Glutamatergic neuron (in vitro differentiated cells): ENCODE measurements at regions not wholly inside any gene's neighbourhood (a gene's known extent, or its start where the extent isn't known, plus 50 kb on each side); places are given as distances from the start of the nearest gene placed in this dataset.

ENCODE experiments used
- DNase-seq: peaks from one replicate; pipeline ENCODE4 v3.0.0; 2022
- H3K27ac Mint-ChIP-seq: one replicate; pipeline ENCODE4 v1.8.0; 2020; ENCODE audit warnings: mild to moderate bottlenecking, mixed read lengths, inconsistent platforms; ENCODE audit not compliant: unreplicated experiment
- H3K27me3 Mint-ChIP-seq: one replicate; pipeline ENCODE4 v1.8.0; 2020; ENCODE audit warnings: mild to moderate bottlenecking, moderate library complexity, mixed read lengths, inconsistent platforms; ENCODE audit not compliant: unreplicated experiment
- H3K36me3 Mint-ChIP-seq: one replicate; pipeline ENCODE4 v1.8.0; 2020; ENCODE audit warnings: mild to moderate bottlenecking, mixed read lengths, inconsistent platforms; ENCODE audit not compliant: unreplicated experiment
- H3K4me1 Mint-ChIP-seq: one replicate; pipeline ENCODE4 v1.8.0; 2020; ENCODE audit warnings: mild to moderate bottlenecking, low read depth, mixed read lengths, inconsistent platforms; ENCODE audit not compliant: unreplicated experiment
- H3K4me3 Mint-ChIP-seq: one replicate; pipeline ENCODE4 v1.8.0; 2020; ENCODE audit warnings: mild to moderate bottlenecking, mixed read lengths, inconsistent platforms; ENCODE audit not compliant: unreplicated experiment
- H3K9me3 Mint-ChIP-seq: one replicate; pipeline ENCODE4 v1.8.0; 2020; ENCODE audit warnings: mild to moderate bottlenecking, moderate library complexity, mixed read lengths, inconsistent platforms; ENCODE audit not compliant: unreplicated experiment
- CTCF ChIP-seq: fragments of 200-600 bp; sonication (generic); IDR thresholded peaks from one replicate; pipeline ENCODE4 v1.5.0; 2021; ENCODE audit not compliant: partially characterized antibody, unreplicated experiment

- DNase-seq: no peak
- no peaks in the 10 kb centered on the region for H3K36me3 Mint-ChIP-seq
- no peak overlapping the region for H3K4me3 Mint-ChIP-seq
- H3K4me1 Mint-ChIP-seq: peaks cover 4% of the 10 kb centered on the region
- peaks cover 2% of the 10 kb centered on the region for H3K9me3 Mint-ChIP-seq
- H3K27me3 Mint-ChIP-seq: no peaks in the 10 kb centered on the region
- H3K27ac Mint-ChIP-seq: no peak overlapping the region
- TF ChIP-seq CTCF: no peak
Measured at GRCh38 chr3:118435851-118436350, 598.7 kb downstream of the IGSF11 start.

GRCh38 chr3:118436697-118437262, 597.9 kb downstream of the IGSF11 start:
- DNase-seq: no peak
- H3K27me3 Mint-ChIP-seq: no peaks in the 10 kb centered on the region
- peaks cover 4% of the 10 kb centered on the region for H3K4me1 Mint-ChIP-seq
- H3K4me3 Mint-ChIP-seq: no peak overlapping the region
- no peak for TF ChIP-seq CTCF
- H3K27ac Mint-ChIP-seq: no peak overlapping the region
- peaks cover 2% of the 10 kb centered on the region for H3K9me3 Mint-ChIP-seq
- H3K36me3 Mint-ChIP-seq: no peaks in the 10 kb centered on the region

- H3K27me3 Mint-ChIP-seq: no peaks in the 10 kb centered on the region
- H3K27ac Mint-ChIP-seq: no peak overlapping the region
- H3K9me3 Mint-ChIP-seq: no peaks in the 10 kb centered on the region
- H3K36me3 Mint-ChIP-seq: no peaks in the 10 kb centered on the region
- no peak for DNase-seq
- no peaks in the 10 kb centered on the region for H3K4me1 Mint-ChIP-seq
- TF ChIP-seq CTCF: no peak
- H3K4me3 Mint-ChIP-seq: no peak overlapping the region
Measured at GRCh38 chr3:118445036-118445435, 589.6 kb downstream of the IGSF11 start.

GRCh38 chr3:118447339-118447738, 587.3 kb downstream of the IGSF11 start:
- Mint-ChIP-seq H3K4me3 (no peak overlapping the region), H3K9me3 (peaks cover 3% of the 10 kb centered on the region), H3K27me3 (no peaks in the 10 kb centered on the region), H3K4me1 (no peaks in the 10 kb centered on the region), H3K36me3 (peaks cover 10% of the 10 kb centered on the region), H3K27ac (no peak overlapping the region)
- DNase-seq: no peak
- TF ChIP-seq CTCF: no peak

GRCh38 chr3:118466795-118467330, 567.8 kb downstream of the IGSF11 start:
- Mint-ChIP-seq H3K36me3 (no peaks in the 10 kb centered on the region), H3K27me3 (no peaks in the 10 kb centered on the region), H3K9me3 (no peaks in the 10 kb centered on the region), H3K27ac (no peak overlapping the region), H3K4me3 (no peak overlapping the region), H3K4me1 (no peaks in the 10 kb centered on the region)
- TF ChIP-seq CTCF: no peak
- no peak for DNase-seq
